ENCODE measurements at regions not wholly inside any gene's neighbourhood (a gene's known extent, or its start where the extent isn't known, plus 50 kb on each side); places are given as distances from the start of the nearest gene placed in this dataset.
"Not testable (repeated sequence)": the region's sequence is repeated elsewhere in the genome, so short reads cannot be mapped to it uniquely, and the experiment has no call there.

DNA sequence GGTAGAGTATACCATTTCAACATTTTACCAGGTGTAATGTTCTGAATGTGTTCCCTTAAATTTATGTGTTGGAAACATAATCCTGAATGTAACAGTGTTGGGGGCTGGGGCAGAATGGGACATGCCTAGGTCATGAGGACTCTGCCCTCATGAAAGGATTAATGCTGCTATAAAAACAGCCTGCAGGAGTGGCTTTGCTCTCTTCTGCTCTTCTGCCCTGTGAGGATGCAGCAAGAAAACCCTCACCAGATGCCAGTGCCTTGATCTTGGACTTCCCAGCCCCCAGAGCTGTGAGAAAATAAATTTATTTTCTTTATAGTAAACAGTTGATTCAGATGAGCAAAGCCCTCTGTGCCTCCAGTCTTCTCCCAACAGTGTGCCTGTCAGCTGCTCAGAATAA lies 326.0 kb upstream of the ONECUT1 start:
- DNase-seq = no peak

DNA sequence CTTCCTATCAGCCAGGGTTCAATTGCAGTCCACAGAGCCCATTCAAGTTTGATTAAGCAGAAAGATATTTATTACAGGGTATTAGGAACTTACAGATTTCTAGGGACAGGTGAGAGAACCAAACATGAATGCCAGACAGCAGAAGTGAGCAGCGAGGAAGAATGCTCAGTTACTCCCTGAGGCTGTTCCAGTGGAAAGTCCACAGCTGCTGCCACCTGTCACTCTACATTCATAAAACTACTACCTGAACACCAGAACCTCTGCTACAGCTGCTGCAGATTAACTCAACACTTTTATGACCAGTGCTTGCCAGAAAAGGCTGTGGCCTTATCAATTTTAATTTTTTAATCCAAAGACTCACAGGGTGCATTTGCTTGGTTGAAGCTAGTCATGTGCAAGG lies 325.4 kb upstream of the ONECUT1 start:
- DNase-seq = no peak

DNA sequence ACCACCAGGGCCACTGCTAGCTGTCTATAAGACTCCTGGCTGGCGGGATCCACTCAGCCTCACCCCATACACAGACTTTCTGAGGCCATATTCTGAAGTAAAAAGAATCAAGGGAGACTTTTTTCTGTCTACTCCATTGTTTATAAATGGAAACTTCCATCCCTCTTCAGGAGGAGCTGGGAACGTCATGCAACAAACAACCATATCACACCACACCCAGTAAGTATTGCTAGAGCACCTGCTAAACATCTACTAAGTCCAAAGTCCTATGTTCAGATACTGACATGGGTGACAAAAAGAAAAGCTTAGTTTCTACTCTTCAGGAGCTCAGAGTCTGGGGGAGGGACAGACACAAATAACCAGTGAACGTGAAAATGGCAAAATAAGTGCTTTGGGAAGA lies 324.8 kb upstream of the ONECUT1 start:
- no peak for DNase-seq

DNA sequence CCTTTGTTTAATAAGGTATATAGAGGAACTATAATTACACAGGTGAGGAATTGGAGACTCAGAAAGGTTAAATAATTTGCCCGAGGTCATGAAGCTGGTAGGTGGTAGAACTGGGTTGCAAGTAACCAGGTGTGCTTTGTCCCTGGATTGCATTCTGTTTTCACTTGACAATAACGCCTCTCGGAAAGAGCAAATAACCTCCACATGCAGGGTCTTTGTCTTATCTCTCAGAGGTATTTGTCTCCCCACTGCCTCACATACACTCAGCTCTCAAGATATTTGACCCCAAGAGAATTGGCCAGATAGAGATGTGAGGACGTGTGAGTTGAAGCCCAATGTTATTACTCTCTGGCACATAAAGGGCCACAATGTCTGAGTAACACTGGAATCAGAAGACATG lies 320.9 kb upstream of the ONECUT1 start:
- DNase-seq = no peak

DNA sequence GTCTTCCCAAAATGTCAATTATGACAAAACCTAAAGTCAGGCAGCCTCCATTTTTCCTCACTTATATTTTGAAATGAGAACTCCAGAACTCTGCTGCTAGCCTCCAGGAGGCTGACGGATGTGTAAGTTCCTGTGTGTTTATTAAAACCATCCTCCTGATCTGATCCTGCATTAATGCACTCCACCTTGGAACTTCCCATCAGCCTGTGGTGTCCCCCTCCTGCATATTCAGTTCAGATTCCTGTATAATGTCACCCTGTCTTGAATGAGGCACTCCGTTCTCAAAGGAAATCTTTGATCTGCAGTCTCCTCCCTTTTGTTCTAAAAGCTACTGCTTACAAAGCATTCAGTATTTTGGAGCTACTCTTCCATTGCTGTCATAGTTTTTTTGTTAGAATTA lies 318.2 kb upstream of the ONECUT1 start:
- no peak for DNase-seq

DNA sequence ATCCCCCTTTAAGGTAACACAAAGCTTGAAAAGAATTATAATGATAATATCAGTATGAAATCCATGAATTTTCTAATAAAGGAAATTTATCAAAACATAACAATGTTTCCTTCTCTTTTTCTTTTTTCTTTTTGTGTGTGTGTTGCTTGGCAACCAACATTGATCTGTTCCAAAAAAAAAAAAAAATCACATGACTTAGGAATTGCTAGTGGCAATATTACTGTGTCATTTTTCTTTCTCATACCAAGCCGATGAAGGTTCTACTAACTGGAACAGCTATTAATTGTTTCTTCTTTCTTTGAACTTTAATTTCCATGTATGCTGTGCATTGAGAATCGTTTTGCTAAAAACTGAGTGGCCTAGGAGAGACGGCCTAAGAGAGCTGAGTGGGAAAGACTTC lies 317.7 kb upstream of the ONECUT1 start:
- no peak for DNase-seq

DNA sequence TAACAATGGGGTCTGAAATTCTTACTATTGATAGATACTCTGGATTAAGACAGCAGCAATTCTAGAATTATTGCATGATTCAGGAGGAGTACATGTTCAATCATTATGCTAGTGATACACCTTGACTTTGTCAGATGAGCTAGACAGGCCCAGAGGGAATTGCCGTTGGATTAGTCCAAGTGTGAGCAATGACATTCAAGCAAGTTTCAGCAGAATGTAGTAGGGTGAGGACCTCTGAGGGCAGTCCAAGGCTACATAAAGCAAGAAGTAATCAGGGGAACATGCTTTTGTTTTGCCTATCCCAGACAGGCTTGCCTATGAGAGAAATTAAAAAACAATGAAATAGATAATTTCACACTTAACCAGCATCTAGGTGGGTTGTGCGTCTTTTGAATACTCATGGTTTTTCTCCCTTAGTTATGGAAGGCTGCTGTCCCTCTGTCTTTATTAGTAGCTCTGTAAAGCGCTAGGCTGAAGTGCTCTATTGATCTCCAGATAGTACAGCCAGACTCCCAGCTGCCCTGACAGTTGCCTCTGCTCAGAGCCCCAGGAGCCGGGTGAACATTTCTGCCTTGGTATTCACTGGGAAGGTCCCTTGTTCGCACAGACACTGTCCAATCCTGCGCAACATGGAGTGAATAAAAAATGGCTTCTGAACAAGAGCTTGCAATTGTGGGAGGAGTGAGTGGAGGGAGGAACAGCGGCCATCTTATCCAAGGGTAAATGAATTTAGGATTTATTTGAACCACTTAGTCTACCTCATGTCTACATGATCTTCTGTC lies 316.6 kb upstream of the ONECUT1 start:
- no peak for DNase-seq

DNA sequence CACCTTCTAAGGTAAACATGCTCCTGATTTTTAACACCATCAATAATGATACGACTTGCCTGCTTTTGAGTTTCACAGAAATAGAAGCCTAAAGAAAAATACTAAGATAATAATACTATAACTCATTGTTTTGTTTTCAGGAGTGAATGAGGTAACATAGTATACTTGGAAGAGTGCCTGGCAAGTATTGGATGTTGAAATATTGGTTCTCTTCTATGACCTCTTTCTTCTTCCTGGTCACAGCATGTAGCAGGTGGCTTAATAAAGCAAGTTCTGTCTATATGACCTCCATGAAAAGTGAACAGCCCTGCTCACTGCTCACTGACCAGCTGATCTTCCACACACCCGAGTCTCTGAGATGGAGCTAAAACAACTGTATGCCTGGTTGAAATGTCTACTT lies 312.3 kb upstream of the ONECUT1 start:
- DNase-seq = no peak

DNA sequence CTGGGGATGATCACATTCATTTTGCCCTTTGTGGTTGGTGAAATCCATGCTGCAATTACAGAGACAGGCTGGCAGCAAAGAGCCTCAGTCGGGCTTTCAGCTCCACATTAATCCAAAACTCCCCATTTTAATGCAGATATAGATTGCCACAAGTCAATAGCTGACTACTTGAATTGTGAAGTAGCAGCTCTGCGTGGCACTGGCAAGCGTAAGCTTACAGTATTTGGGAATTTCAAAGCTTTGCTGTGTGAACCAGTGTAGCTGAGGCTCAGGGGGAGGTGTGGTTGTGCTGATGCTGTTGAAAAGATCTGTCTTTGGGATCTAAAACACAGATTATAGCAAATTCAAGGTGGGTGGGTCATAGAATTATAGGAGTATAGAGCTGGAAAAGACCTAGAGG lies 290.3 kb upstream of the ONECUT1 start:
- no peak for DNase-seq

DNA sequence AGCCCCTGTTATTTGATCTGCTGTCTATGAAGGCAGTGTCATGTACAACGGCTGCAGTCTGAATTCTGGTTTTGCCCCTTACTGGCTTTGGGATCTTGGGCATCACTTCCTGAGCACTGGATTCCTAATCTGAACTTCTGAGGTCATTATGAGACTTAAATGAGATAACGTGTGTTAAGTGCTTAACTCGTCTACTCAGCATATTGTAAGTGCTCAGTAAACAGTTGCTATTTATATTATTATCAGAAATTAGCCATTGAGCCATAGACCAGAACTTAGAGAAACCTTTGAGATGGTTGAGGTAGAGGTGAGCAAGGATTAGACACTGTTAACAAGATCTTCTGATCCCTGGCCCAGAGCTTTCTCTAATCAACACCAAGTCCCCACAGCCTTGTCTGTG lies 284.1 kb upstream of the ONECUT1 start:
- DNase-seq = no peak

DNA sequence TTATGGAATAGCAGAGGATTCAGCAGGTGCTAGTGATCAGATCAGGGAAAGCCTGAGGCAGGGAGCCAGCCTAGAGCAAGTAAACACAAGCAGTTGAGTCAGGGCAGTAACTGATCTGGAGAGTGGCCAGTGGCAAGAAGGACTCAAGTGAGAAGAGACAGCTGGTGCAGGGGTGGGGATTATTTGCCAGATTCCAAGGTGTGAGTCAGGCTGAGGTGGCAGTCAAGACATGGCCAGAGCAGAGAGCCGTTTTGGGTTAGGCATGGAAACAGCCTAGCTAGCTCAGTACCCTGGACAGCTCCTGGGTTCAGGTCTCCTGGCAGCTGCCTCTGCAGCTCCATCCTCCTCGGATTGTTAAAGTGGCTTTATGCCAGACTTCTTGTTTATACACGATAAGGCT lies 281.9 kb upstream of the ONECUT1 start:
- DNase-seq = no peak

DNA sequence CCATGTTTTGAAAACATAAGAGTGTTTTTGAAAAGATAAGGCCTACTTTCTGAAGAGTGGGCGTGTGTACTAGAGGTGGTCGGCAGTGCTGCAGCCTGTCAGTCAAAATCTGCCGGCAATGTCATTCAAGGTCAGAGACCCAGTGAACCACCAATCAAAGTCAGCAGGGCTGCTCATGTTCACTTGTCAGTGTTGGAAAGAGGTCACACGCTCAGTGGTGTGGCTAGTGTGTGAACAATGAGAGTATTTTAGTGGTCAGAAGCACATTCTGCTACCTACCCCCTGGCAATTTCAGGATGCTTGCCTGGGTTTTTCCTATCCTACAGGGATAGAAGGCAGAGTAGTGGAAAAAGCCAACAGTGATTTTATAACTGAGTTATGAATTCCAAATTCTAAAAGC lies 278.5 kb upstream of the ONECUT1 start:
- no peak for DNase-seq

DNA sequence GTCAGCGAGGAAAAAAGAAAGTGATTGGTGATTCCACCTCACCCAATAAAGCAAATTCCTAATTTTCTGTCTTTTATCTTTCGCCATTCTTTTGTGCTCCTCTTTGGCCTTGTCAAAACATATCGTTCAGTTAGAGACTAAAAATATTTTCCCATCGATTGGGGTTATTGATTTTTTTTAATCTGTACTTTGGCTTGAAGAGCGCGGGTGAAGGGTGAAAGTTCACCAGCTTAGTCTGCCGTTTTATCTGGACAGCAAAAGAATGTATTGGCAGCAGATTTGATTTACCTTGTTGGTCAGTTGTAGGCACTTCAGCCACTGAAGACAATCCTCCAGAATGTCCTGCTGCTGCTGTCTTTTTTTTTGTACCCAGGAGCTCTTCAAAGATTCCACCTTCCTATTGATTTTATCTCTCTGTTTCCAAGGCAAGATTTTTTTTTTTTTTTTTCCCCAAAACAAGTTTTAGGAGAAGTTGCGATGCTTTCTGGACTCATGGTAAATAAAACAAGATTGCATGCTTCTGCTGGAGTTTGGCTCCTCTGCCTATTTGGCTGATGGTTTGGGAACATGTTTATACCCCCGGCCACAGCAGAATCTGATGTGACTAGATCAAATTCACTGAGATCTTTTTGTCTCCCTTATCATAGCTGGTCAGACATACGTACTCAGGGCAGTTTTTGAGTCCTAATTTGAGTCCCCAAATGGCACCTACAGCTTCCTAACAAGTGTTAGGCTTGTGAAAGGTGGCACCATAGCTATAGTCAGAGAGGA lies 269.3 kb upstream of the ONECUT1 start:
- DNase-seq = no peak

DNA sequence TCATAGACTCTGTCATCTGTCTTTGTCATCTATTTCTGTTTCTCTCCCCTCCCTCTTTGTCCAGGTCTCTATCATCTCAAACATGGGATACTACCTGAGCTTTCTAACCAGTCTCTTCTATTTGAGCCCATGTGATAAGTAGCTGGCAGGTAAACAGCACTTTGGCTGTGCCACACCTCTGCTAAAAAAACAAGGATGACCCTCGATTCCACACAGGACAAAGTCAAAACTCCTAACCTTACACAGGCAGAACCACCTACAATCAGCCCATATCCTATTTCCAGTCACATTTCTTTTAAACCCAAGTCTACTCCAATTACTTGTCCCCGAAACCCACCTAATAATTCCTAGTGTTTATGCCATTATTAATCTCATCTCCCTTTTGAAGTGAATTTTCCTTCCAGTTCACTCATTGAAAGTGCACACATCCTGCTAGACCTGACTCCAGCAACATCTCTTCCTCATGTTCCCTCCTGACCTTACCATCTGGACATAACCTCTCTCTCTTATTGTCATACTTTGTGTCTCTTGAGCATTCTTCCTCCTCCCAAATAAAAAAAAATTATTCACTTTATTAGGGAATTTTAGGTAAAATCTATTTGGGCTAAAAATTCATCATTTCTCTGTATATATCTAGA lies 256.1 kb upstream of the ONECUT1 start:
- DNase-seq = no peak

DNA sequence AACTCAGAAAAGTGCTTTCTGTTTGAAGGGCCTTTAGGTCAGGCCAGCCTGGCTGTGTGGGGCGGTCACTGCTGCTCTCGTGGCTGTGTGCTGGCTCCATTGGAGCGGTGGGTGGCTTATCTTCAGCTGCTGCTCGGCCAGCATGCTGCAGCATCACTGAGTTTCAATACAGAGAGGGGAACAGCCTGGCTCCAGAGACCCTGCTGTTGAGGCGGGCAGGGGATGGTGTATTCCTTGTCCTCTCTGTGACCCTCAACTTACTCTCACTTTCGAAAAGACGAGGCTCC lies 248.5 kb upstream of the ONECUT1 start:
- no peak for DNase-seq

DNA sequence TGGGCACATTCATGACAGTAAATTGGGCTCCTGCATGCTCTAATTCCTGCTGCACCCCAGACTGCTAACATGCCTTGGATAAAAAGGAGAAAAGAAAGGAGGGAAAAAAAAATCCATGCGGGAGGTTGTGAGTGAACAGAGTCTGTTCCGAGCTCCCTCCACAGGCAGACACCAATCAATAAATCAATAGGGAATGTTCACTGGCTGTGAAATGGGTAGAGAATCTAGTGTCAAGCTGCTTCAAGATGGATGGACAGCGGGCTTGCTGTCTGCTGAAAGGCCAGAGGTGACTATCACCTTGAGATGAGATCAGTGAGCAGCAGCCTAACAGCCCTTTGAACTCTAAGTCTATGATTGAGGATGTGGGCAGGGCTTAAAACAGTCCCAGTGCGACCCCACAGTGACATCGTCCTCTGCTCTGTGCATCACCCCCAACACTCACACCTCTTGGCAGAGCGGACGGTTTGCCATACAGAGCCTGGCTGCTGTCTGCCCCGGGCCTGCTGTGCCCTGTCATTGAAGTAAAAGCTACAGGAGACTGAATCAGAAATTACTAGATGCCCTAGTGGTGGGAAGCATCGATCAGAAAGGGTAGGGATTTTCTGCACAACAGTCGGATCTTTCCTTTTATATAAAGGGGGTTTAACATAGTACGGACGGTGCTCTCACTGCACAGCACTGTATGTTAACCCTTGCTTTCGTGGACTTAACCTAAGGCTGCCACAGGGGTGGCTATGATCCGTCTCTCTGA lies 247.9 kb upstream of the ONECUT1 start:
- DNase-seq = no peak

DNA sequence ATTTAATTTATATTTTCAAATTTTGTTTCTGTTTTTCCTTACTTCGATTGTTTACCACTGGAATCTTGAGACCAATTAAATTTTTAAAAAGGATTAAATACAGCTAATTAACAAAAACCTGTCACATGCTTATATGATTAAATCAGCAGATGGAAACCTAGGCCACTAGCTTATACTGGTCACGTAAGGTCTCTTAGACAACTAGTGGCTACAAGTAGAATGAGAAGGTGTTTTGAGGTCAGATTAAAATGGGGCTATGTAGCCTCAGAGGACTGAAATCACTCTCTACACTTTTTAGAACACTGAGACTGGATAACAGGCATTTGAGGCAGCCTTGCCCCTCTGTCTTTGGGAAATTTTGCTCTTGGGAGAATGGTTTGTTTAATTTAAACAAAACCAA lies 246.5 kb upstream of the ONECUT1 start:
- DNase-seq = no peak

DNA sequence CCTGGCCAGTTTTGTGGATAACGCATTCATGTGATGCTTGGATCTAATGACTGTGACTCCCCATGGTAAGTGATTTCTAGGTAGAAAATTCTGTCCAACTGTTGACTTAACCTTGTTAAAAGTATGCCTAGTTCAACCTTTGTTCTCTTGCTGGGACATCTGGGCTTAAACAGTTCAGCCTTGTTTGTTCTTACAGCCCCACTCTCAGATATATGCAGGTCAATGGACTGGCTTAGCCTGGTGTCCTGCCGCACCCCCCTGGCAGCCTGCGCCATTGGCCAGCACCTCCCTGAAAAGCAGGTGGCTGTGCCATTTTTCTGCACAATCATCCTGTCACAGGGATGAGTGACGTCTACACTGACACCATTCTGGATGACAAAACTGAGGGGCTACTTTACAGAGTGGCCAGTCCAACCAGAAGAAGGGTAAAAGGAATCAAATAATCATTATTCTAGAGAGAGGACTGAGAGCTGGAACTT lies 244.7 kb upstream of the ONECUT1 start:
- no peak for DNase-seq

DNA sequence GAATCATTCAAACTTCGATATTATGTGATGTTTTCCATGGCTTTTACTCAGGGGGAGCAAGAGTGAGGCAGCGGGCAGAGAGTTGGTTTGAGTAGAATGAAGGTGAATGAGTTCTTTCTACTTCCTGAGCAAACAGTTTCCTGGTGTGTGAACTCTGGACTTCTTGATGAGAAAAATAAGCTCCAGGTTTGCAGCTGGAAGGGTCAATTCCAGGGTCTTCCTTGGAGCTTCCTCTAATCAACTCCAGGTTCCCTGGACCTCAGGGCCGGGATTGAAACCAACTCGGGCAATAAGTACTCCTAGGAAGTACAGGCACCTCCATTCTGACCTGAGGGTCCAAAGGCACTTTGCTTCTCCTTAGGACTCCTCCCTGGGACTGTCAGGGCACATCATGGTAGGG lies 243.6 kb upstream of the ONECUT1 start:
- no peak for DNase-seq

DNA sequence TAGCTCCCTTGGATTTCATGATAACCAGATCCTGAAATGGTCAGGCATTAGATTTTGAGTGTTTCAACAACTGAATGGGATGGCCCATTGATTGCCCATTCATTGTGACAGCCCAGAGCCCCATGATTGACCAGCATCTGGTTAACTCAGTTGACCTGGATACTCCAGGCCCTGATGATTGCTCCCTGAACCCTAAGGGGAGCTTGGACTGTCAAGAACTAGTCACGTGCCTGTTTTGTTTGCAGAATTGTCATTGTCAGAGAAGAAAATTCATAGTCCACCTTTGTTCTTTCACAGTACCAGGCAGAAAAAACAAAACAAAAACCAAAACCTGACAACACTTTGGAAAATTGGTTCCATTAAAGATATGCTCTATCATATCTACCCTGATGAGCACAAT lies 241.3 kb upstream of the ONECUT1 start:
- no peak for DNase-seq

DNA sequence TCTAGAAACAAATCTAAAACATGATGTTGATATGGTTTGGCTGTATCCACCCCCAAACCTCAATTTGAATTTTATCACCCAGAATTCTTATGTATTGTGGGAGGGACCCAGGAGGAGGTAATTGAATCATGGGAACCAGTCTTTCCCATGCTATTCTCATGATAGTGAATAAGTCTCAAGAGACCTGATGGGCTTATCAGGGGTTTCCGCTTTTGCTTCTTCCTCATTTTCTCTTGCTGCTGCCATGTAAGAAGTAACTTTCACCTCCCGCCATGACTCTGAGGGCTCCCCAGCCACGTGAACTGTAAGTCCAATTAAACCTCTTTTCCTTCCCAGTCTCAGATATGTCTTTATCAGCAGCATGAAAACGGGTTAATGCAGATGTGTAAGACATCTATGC lies 232.7 kb upstream of the ONECUT1 start:
- no peak for DNase-seq

DNA sequence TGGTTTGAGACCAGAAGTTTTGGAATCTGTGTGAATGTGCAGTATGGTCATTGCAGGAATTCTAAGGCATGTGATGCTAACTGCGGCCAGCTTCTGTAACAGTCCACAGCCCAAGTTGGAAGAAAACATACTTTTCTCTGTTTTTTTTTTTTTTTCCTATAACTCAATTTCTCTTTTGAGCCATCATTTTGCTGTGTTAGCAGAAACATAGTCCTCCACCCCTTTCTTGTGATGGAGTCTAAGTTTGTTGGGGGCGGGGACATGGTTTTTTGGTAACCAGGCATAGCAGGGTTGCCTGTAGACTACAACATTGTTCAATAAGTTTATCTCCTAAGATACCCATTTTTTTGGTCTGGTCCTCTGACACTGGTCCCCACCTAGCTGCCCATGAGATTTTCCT lies 223.2 kb upstream of the ONECUT1 start:
- DNase-seq = no peak

DNA sequence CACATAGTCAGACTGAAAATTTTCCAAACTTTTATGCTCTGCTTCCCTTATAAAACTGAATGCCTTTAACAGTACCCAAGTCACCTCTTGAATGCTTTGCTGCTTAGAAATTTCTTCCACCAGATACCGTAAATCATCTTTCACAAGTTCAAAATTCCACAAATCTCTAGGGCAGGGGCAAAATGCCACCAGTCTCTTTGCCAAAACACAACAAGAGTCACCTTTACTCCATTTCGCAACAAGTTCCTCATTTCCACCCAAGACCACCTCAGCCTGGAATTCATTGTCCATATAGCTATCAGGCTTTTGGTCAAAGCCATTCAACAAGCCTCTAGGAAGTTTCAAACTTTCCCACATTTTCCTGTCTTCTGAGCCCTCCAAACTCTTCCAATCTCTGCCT lies 221.6 kb upstream of the ONECUT1 start:
- DNase-seq = not testable (repeated sequence)

DNA sequence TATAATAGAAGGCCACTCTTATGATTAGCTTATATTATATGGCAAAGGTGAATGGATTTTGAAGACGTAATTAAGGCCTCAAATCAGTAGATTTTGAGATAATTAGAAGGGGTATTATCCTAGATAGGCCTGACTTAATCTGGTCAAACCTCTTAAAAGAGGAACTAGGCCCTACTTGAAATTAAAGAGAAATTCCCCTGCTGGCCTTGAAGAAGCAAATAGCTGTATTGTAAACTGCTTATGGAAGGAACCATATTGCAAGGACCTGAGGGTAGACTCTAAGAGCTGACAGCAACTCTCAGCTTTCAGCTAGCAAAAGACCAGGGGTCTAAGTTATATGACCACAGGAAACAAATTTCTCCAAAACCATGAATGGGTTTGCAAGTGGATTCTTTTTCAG lies 219.0 kb upstream of the ONECUT1 start:
- no peak for DNase-seq

All from NCI-H1436 (cell line).